MM.1S (cell line): ENCODE measurements at regions not wholly inside any gene's neighbourhood (a gene's known extent, or its start where the extent isn't known, plus 50 kb on each side); places are given as distances from the start of the nearest gene placed in this dataset.
"Not testable (repeated sequence)": the region's sequence is repeated elsewhere in the genome, so short reads cannot be mapped to it uniquely, and the experiment has no call there.

Experiments
- DNase-seq: peaks from one replicate; pipeline ENCODE4 v3.0.0-alpha.2; 2015
- H2AFZ ChIP-seq: fragments of 300-600 bp; sonication (generic); 2 replicates; pipeline ENCODE4 v1.6.0; 2016; ENCODE audit warnings: antibody characterized with exemption, low read length
- H3F3A ChIP-seq: fragments of 300-600 bp; sonication (generic); 2 replicates; pipeline ENCODE4 v1.6.1; 2016; ENCODE audit warnings: mild to moderate bottlenecking, antibody characterized with exemption, low read length, moderate library complexity, mixed read lengths; ENCODE audit not compliant: insufficient read depth
- H3K27ac ChIP-seq: fragments of 300-600 bp; sonication (generic); 2 replicates; pipeline ENCODE4 v1.5.1; 2016; ENCODE audit warnings: mild to moderate bottlenecking, low read length
- H3K27me3 ChIP-seq: fragments of 300-600 bp; sonication (generic); replicated peaks from 2 replicates; pipeline ENCODE4 v1.6.0; 2016; ENCODE audit warnings: low read length; ENCODE audit not compliant: insufficient read depth
- H3K36me3 ChIP-seq: fragments of 300-600 bp; sonication (generic); replicated peaks from 2 replicates; pipeline ENCODE4 v1.6.1; 2016; ENCODE audit warnings: mild to moderate bottlenecking, low read length, mixed read lengths; ENCODE audit not compliant: insufficient read depth
- H3K4me1 ChIP-seq: fragments of 300-600 bp; sonication (generic); 2 replicates; pipeline ENCODE4 v1.6.1; 2016; ENCODE audit warnings: low read length, mixed read lengths
- H3K4me2 ChIP-seq: fragments of 300-600 bp; sonication (generic); 2 replicates; pipeline ENCODE4 v1.6.0; 2016; ENCODE audit warnings: low read depth, low read length
- H3K4me3 ChIP-seq: fragments of 300-600 bp; sonication (generic); 2 replicates; pipeline ENCODE4 v1.5.1; 2016; ENCODE audit warnings: low read length, mixed read lengths
- H3K79me2 ChIP-seq: fragments of 300-600 bp; sonication (generic); 2 replicates; pipeline ENCODE4 v1.6.1; 2016; ENCODE audit warnings: mixed run types, low read length, mixed read lengths
- H3K9ac ChIP-seq: fragments of 300-600 bp; sonication (generic); 2 replicates; pipeline ENCODE4 v1.6.1; 2016; ENCODE audit warnings: low read length, mixed read lengths
- H3K9me2 ChIP-seq: fragments of 300-600 bp; sonication (generic); replicated peaks from 2 replicates; pipeline ENCODE4 v1.6.1; 2016; ENCODE audit warnings: mild to moderate bottlenecking, low read length, mixed read lengths; ENCODE audit not compliant: insufficient read depth
- H3K9me3 ChIP-seq: fragments of 300-600 bp; sonication (generic); replicated peaks from 2 replicates; pipeline ENCODE4 v1.6.1; 2016; ENCODE audit warnings: mild to moderate bottlenecking, low read length, mixed read lengths; ENCODE audit not compliant: insufficient read depth
- H4K20me1 ChIP-seq: fragments of 300-600 bp; sonication (generic); 2 replicates; pipeline ENCODE4 v1.6.1; 2016; ENCODE audit warnings: mild to moderate bottlenecking, low read length, moderate library complexity, mixed read lengths; ENCODE audit not compliant: insufficient read depth

- H3K27ac ChIP-seq, H3K4me3 ChIP-seq, H2AFZ ChIP-seq, H3K4me1 ChIP-seq, H4K20me1 ChIP-seq, H3K9me3 ChIP-seq, H3K36me3 ChIP-seq, H3K27me3 ChIP-seq, DNase-seq, H3K9me2 ChIP-seq, H3K9ac ChIP-seq, H3K79me2 ChIP-seq, H3F3A ChIP-seq, H3K4me2 ChIP-seq: not testable (repeated sequence)
Observed at GRCh38 chr1:83373018-83373417, 625.9 kb downstream of the TTLL7 start.

GRCh38 chr1:83369853-83370252 lies 629.1 kb downstream of the TTLL7 start:
- H3K9me2 ChIP-seq, H3K79me2 ChIP-seq, H3K27ac ChIP-seq, H3K27me3 ChIP-seq, H3K9me3 ChIP-seq, H3K4me3 ChIP-seq, DNase-seq, H3K9ac ChIP-seq, H3K36me3 ChIP-seq, H3K4me2 ChIP-seq, H3K4me1 ChIP-seq, H4K20me1 ChIP-seq, H3F3A ChIP-seq, H2AFZ ChIP-seq: not testable (repeated sequence)

- DNase-seq, H2AFZ ChIP-seq, H3K9ac ChIP-seq, H3K4me2 ChIP-seq, H3K36me3 ChIP-seq, H3K4me3 ChIP-seq, H3K9me3 ChIP-seq, H3K9me2 ChIP-seq, H3F3A ChIP-seq, H3K27me3 ChIP-seq, H4K20me1 ChIP-seq, H3K27ac ChIP-seq, H3K79me2 ChIP-seq, H3K4me1 ChIP-seq: not testable (repeated sequence)
Observed at GRCh38 chr1:83365320-83365719, 633.6 kb downstream of the TTLL7 start.

- not testable (repeated sequence) for H4K20me1 ChIP-seq, H3K4me1 ChIP-seq, H3K9me3 ChIP-seq, H3F3A ChIP-seq, H3K9me2 ChIP-seq, H2AFZ ChIP-seq, H3K4me3 ChIP-seq, H3K36me3 ChIP-seq, H3K9ac ChIP-seq, DNase-seq, H3K79me2 ChIP-seq, H3K27ac ChIP-seq, H3K27me3 ChIP-seq, H3K4me2 ChIP-seq
Observed at GRCh38 chr1:83345375-83345774, 653.6 kb downstream of the TTLL7 start.

DNA sequence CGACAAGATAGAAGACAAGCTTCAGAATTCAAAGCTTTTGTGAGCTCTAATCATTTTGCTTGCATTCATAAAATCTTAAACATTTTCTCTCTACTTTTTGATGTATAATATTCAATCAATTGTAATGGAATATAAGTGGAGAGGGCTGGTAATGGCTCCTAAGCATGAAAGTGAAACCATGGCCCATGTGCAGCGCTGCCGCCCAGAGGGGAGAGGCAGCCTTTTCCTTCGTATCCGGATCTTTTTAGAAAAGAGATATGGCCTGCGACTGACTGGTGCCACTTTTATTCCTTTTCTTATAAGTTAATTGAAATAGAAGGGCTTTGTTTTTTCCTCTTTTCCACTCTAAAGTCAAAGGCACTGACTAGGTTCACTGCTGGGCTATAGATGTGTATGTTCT lies 655.2 kb downstream of the TTLL7 start:
- H3K9me3 ChIP-seq, H3K27ac ChIP-seq, H3K9ac ChIP-seq, H3F3A ChIP-seq, H4K20me1 ChIP-seq, H2AFZ ChIP-seq, H3K4me1 ChIP-seq, H3K4me2 ChIP-seq, H3K4me3 ChIP-seq, DNase-seq, H3K79me2 ChIP-seq, H3K36me3 ChIP-seq, H3K27me3 ChIP-seq, H3K9me2 ChIP-seq: not testable (repeated sequence)

- not testable (repeated sequence) for DNase-seq, H3K27me3 ChIP-seq, H3K27ac ChIP-seq, H3K9me2 ChIP-seq, H3K4me1 ChIP-seq, H3K4me3 ChIP-seq, H3K4me2 ChIP-seq, H3K9ac ChIP-seq, H3F3A ChIP-seq, H3K9me3 ChIP-seq, H2AFZ ChIP-seq, H4K20me1 ChIP-seq, H3K79me2 ChIP-seq, H3K36me3 ChIP-seq
Observed at GRCh38 chr1:83342995-83343394, 655.9 kb downstream of the TTLL7 start.

DNA sequence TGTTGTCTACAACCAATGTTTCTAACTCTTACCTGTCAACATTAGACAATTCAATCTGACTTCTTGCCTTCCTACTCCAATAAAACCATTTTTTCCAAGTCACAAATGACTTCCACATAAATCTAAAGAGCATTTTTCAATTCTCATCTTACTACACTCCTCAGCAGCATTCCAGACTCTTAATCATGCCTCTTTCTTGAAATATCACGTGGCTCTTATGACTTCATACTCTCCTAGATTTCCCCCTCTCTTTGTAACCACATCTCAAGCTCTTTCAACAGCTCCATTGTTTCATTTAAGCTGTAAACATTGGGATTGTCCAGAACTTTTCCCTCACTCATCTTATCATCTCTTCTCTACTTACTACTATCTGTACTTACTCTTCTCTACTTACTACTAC lies 666.6 kb downstream of the TTLL7 start:
- H3K9ac ChIP-seq, H3K79me2 ChIP-seq, H2AFZ ChIP-seq, H3K9me3 ChIP-seq, H3K9me2 ChIP-seq, DNase-seq, H3F3A ChIP-seq, H3K4me3 ChIP-seq, H3K4me2 ChIP-seq, H4K20me1 ChIP-seq, H3K27me3 ChIP-seq, H3K4me1 ChIP-seq, H3K36me3 ChIP-seq, H3K27ac ChIP-seq: not testable (repeated sequence)
